Urothelium cell line (cell line): ENCODE measurements at regions not wholly inside any gene's neighbourhood (a gene's known extent, or its start where the extent isn't known, plus 50 kb on each side); places are given as distances from the start of the nearest gene placed in this dataset.
A peak's percentile ranks its signal among the peaks of the same experiment; 100 is the strongest.

Experiments
- DNase-seq: peaks from one replicate; pipeline ENCODE4 v3.0.0; 2011; ENCODE audit warnings: low spot score, mixed read lengths
- FAIRE-seq: peaks from 2 replicates; lab custom pipeline; 2011; peaks lifted over from hg19 to GRCh38; lab: Jason Lieb, UNC

DNA sequence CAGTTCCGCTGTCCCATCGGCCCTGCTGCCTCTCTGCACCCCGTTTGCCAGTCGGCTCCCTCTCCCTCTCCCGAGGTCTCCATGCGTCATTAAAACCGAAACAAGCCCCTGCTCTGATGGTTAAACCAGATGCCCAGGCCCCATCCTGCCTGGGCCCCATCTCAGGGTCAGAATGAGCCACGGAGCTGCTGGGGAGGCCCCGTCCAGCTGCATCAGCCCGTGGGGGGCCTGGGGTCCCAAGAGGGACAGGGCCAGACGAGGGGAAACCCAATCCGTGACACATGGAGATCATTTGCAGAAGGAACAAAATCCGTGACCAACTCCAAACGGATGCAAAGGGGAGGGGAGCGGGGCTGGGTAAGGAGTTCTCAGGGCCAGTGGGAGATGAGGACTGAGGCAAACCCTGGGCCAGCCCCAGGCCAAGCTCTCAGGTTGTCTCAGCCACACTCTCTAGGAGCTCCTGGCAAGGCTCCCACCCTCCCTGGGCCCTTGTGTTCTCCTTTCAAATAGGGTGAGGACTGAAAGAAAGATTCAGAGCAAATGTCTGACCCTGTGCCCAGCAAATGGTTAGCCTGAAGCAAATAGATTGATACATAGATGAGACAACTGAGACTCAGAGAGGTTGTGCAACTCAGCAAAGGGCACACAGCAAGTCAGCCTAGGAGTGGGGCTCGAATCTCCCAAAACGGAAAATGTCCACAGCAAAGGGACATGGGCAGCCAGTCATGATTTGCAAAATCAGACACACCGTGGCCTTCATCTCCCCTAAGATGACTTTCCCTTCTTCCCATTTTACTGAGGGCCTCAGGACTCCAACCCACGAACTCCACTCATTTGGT is 162.1 kb downstream of the MN1 start:
- no peak for DNase-seq
- FAIRE-seq, result no peak

DNA sequence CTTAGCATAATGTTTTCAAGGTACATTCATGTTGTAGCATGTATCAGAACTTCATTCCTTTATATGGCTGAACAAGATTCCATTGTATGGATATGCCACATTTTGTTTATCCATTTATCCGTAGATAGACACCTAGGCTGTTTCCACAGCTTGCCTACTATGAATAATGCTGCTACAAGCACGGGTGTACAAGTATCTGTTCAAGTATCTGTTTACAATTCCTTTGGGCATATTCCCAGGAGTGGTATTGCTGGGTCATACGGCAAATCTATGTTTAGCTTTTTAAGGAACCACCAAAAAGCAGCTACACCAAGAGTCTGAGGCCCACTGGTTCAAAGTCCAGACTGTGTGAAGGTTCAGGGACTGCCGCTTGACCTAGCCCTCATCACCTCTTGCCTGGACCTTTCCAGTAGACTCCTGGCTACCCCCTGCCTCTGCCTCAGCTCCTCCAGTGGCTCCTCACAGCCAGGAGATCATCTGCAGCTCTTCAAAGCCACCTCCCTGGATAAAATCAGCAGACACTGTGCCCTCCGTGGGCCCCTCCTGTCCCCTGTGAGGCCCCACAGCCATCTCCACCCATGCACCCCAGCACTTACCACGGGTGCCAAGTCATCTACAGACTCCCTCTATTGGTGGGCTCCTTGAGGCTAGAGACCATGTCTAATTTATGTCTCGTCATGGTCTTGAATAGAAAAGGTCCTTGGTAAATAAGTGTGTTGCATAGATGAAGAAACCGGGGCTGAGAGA is 160.3 kb downstream of the MN1 start:
- DNase-seq (no peak), FAIRE-seq (peak; percentile 96)

DNA sequence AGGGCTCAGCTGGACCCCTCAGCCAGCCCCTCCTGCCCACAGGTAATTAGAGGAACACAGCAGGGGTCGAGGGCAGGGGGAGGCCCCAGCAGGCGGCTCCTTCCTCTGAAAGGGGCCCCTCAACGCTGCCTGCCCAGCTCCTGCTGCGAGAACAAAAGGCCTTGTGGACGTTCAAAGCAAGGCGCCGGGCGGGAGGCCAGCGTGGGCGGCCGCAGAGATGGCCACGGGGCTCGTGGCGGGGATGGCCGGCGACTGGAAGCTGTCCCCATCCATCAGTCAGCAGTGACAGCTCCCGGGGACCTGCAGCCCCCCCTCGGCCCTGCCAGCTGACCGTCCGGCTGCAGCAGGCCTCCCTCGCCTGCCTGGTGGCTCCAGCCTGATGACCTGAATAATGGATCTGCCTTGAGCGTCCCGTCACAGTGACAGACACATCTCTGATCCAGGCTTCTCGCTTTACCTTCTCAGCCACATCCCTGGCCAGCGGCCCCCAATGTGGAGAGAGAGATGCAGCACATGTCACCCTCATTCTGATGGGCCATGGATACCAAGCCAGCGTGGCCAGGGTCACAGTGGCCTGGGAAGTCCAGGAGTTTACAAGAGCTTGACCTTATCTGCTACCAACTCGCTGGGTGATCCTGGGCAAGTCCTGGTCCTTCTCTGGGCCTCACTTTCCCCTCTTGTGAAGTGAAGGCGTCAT is 159.3 kb downstream of the MN1 start:
- DNase-seq, result no peak
- peak; percentile 96 for FAIRE-seq

DNA sequence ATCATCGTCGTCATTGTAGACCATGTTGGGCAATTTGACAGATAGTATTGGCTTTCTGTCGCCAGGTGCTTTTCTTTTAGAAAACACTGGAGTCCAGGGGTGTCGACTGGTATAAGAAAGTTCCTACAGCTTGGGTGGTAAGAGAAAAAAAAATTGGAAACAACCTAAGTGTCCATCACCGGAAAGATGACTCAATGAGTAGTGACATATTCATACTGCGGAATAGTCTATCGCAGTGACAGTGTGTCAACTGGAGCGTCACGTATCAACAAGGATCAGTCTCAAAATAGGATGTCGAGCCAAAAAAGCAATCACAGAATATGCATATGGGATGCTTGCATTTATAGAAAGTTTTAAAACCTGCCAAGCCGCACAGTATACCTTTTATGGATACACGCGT is 157.6 kb downstream of the MN1 start:
- FAIRE-seq (peak; percentile 79), DNase-seq (no peak)

DNA sequence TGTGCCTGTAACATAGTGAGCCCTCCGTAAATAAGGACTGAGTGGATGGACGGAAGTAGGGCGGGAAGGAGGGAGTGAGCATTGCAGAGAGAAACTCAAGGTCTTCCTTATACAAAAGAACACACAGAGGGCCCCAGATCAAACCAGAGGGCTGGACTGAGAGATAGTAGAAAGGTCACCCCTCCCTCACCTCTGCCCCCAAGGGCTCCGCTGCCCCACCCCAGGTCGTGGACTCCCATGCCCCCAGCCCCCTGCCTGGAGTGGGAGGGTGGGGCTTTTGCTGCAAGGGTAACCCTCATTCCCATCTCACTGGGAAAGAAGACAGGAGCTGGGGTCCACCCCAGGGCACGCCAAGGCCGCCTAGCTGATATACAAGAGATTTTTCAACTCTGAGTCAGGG is 157.0 kb downstream of the MN1 start:
- DNase-seq, result no peak
- FAIRE-seq, result no peak

DNA sequence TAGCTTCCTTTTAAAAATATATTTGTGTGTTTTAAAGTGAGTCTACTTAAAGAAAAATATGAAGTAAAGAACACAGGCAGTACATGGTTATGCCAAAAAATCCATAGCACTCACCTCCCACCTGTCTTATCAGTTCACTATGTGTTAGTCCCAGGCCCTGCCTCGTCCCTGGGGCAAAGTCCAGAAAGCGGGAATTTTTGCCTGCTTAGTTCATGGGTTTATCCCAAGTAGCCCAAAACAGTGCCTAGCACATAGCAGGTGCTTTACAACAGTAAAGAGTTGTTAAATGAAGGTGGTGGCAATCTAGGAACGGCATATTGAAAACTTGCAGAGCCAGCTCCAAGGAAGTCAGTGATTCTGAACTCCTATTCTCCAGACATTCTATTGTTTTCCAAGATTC is 154.0 kb downstream of the MN1 start:
- FAIRE-seq (peak; percentile 59), DNase-seq (no peak)

DNA sequence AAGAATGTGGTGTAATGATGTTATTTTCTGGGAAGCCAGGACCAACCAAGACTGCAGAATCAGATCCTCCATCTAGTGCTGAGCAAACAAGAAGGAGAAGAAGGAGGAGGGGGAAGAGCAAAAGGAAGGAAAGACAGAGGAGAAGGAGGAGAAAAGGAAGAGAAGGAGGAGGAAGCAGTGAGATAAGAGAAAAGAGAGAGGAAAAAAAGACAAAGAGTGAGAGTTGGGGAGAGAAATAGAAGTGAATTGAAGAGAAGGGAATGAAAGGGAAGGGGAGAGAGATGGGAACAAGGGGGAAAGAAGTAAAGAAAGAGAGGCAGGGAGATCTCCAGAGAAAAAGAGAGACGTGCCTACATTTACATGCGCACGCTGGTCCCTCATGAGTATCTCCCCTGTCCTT is 153.5 kb downstream of the MN1 start:
- DNase-seq (no peak), FAIRE-seq (no peak)

DNA sequence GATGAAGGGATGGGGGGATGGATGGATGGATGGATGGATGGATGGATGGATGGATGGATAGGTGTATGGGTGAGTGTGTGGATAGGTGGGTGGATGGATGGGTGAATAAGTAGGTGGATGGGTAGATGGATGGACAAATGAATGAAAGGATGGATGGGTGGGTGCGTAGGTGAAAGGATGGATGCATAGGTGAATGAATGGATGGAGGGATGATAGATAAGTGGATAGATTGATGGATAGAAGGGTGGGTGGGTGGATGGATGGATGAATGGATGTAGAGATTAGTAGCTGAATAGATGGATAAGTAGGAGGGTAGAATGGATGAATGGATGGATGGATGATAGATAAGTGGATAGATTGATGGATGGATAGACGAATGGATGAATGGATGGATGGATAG is 152.7 kb downstream of the MN1 start:
- DNase-seq, result no peak
- FAIRE-seq, result peak; percentile 99

DNA sequence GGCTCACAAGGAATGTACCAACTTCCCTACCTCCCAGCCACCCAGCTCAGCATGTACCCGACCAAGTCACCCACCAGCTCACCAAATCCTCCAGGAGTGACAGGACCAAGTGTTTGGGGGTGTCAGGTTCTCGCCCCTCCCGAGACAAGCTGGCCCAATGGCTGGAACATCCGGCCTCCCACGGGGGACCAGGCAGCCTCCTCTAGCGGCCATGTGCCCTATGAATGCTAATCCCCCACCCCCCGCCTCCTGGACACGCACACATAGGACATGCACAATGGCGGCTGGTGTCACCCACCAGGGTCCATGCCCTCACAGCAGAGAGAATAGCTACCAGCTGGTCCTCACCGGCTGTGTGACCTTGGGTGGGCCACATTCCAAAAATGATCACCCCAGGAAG is 151.0 kb downstream of the MN1 start:
- peak; percentile 74 for FAIRE-seq

DNA sequence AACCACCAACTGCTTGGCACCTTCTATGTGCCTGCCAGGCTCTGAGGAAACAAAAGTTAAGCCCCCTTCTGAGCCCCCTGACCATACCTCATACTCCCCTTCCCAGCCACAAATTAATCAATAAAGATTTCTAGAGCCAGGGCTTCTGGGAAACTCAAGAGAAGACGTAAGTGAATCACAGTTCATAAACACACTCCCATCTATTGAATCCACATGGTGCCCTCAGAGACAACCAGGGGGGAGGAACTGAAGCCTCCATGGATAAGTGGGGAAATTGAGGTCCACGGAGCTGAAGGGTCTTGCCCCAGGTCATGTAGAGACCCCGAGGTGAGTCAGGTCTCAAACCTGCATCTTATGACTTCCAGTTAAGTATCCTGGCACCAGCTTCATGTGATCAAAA is 150.6 kb downstream of the MN1 start:
- DNase-seq (no peak), FAIRE-seq (no peak)

More for the DNA sequence above, 151.0 kb downstream of the MN1 start:
- no peak for DNase-seq

DNA sequence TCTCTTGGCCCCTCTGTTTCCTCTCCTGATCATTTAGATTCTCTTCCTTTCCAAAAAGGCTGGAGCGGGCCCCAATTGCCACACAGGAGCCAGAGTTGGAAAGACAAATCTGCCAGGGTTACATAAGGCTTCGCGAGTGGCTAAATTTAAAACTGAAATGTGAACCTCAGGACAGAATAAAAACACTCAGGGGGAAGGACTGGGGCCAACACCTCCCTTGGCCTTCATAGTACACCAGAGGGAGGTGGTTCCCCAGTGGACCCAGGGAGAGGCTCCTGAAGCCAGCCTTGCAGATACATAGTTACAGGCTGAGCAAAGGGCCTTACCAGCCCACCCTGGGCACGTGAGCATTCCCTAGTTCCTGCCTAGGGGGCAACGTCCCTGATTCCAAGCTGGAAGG is 150.1 kb downstream of the MN1 start:
- FAIRE-seq (peak; percentile 20), DNase-seq (no peak)

DNA sequence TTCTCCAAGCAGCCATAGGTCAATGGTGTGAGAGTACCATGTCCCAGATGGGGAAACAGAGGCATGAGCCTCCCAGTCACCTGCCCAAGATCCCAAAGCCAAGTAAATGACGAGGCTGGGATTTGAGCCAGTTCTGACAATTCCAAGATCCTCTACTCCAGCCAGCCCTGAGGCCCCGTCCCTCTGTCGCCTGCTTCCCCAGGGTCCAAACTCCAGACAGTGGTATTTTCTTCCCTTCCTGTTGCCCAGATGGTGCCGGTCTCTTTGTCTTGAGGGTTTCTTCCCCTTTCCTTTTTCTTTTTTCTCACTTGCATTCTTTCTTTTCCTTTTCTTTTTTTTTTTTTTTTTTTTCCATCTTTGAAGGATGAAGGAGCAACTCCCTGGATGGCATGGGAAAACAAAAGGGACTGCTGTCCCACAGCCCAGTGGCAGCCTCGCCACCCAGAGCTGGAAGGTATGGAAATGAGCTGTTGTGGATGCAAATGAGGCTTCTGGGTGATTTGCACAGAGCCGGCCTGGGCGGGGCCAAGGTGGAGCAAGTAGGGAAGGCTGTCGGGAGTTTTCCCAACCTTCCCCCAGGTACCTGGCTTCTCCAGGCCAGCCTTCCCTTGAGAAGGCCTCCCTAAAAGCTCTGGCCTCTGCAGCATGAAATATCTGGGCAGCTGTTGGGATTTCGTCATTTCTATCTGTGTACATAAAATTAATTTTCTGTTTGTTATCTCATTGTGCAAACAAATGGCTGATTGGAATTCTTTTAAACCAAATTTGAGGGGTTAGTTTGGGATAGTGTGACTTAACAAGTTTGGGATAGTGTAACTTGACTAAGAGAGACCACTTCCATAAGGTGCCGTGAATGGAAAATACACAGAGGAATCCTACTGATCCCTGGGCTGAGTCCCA is 146.8 kb downstream of the MN1 start:
- peak; percentile 20 for FAIRE-seq
- DNase-seq, result no peak

DNA sequence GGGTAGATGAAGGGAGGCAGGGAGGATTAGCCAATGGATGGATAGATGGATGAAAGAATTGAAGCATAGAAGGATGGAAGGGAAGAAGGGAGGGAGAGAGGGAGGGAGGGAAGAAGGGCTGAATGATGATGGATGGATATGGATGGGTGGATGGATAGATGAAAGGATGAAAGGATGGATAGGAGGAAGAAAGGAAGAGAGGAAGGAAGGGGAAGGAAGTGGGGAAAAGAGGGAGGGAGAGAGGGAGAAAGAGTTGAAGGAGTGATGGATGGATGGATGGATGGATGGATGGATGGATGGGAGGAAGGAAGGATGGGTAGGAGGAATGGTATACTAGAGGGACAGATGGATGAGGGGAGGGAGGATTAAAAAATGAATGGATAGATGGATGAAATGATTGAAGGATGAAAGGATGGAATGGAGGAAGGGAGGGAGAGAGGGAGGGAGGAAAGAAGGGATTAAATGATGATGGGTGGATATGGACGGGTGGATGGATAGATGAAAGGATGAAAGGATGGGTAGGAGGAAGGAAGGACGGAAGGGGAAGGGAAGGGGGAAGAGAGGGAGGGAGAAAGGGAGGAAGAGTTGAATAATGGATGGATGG is 145.9 kb downstream of the MN1 start:
- DNase-seq (no peak), FAIRE-seq (peak; percentile 99)

DNA sequence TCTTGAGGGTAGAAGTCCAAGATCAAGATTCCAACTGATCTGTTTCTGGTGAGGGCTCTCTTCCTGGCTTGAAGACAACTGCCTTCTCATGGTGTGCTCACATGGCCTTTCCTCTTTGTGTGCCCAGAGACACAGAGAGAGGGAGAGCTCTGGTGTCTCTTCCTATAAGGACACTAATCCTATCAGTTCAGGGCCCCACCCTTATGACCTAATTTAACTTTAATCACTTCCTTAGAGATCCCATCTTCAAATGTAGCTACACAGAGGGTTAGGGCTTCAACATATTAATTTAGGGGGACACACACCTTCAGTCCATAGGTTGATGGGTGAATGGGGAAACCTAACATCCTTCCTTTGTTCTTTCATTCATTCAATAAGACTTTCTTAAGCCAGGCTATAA is 144.6 kb downstream of the MN1 start:
- DNase-seq (no peak), FAIRE-seq (no peak)

DNA sequence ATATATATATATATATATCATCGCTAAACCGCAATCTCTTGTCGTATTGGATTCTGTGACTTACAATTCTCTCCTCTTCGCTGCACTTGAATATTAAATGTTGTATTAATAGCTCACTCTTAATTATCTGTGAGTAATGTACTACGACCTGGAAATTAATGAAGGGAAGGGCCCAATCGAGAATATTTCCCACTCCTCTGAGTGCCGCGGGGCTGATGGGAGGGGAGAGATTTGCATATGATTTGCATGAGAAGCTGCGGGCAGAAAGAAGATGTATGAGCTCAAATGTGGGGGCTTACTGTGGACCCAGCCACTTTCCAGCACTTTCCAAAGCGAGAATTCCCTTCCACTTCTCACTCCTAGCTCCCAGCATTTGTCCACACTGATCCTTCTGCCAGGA is 141.2 kb downstream of the MN1 start:
- no peak for DNase-seq
- FAIRE-seq, result no peak

DNA sequence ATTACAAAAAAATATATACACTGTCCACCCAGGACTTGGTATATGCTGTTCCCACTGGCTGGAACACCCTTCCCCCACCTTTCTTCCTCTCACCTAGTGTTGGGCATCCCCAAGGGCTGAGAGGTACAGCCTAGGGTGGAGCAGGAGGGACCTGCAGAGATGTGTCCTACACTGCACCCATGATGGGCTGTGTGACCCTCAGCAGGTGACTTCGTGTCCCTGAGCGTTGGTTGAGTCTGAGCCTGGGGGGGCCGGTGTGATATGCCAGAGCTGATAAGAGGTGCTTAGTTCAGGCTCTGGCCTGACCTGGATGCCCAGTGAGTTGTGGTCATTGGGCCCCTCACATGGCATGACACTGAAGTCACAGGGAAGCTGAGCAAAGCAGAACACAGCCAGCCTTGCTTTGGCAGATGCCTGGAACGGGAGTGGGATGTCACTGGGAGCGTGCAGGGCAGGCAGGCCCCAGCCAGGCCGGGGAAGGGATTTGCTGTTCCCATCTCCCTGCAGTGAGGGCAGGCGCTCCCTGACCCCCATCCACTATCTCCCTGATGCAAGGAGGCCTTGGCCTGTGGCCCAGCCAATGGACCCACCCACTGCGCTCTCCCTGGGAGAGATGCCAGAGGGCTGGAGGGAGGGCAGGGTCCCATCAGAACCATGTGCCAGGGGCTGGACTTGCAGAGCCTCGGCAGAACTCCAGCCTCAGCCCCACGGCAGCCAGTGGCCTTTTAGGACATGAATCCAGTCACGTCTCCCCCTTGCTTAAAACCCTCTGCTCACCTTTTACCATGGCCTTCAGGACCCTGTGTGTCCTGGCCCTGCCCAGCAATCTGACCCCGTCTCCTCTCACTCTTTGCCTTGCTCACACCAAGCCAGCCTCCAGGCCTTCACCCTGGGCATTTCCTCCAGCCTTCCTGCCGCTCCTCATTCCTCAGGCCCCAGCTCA is 138.9 kb downstream of the MN1 start:
- FAIRE-seq (peak; percentile 97), DNase-seq (no peak)

DNA sequence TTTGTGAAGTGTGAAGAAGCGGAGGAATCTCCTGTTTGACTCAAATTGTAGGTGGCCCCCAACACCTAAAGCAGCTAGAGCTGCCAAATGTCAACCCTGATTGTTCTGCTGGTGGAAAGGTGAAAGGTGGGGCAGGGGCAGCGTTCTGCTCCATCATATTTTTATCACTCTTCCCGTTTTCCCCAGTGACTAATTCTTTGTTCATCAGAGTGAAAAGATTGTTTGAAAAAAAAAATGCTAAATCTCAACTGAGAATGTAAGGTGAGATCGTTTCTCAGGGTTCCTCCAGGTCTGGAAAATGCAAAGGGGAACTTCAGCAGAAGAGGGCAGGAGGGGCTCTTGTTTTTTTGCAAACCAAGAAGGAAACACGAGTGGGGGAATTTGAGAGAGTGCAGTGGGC is 137.7 kb downstream of the MN1 start:
- FAIRE-seq (peak; percentile 30), DNase-seq (no peak)

DNA sequence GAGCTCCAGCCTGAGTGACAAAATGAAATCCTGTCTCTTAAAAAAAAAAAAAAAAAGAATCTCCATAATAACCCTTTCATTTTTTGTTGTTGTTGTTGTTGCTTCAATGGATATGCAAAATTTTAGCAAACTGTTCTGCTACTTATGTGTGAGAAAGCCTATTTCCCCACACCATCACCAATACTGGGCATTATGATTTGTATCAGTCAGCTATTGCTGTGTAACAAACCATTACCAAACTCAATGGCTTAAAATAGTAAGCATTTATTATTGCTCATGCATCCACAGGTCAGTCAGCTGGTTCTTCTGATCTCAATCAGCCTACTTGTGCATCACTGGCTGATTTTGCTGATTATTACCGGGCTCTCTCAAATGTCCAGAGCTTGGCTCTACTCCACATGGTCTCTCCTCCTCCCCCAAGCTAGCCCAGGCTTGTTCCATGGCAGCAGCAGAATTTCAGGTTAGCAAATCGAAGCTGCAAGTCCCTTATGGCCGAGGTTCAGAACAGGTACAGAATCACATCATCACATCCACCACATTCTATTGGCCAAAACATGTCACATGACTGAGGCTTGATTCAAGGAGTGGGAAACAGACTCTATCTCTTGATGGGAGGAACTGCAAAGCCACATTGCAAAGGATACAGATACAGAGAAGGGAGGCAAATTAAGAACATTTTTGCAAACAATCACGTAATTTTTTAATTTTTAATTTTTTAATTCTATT is 135.1 kb downstream of the MN1 start:
- DNase-seq (no peak), FAIRE-seq (peak; percentile 93)
